HG03354 (cell line): ENCODE measurements at regions not wholly inside any gene's neighbourhood (a gene's known extent, or its start where the extent isn't known, plus 50 kb on each side); places are given as distances from the start of the nearest gene placed in this dataset.

Source experiments
- ATAC-seq: cut with Tn5 transposase; IDR thresholded peaks from one replicate; pipeline ENCODE4 v1.9.1; 2021; ENCODE audit warnings: mild to moderate bottlenecking; ENCODE audit not compliant: unreplicated experiment, poor library complexity, severe bottlenecking

DNA sequence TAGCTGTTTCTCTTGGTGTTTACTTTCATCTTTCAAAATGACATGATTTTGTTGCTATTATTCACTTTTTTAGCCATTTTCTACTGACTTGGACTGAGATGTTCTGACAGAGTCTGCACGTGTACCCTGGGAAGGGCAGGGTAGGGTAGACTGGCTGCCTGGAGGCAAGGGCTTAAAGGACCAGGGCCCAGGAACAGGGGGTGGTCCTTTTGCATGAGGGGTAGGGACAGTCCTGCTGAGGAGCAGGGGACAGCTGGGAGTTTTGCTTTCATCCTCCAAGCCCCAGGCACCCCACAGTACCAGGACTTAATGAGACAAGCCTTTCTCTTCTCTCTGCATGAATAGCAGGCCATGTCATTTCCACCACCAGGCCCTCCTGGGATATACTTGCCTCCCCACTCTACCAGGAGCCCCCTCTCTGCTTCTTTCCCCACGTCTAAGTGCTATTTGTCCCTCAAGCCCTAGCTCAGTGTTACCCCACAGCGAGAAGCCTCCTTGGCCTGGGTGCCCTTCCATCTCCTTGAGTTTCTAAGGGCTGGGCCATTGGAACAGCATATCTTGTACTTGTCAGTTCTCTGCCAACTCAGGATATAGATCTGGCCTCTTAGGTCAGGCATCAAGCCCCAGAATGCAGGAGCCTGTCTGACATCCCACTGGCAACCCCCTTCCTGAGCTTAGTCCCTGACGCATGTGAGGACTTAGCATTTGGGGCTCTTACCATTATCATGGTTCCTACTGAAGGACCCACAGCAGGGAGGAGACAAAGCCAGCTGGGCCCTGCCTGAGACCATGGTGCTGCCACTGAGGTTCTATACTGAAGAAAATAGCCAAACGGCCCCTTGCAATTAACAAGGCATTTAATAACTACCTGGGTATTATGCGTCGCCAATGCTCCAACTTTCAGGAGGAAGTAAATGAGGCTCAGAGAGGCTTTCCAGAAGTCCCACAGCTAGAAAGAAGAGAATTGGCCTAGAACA, 78.4 kb upstream of the UNC5B start:
- no peak for ATAC-seq

DNA sequence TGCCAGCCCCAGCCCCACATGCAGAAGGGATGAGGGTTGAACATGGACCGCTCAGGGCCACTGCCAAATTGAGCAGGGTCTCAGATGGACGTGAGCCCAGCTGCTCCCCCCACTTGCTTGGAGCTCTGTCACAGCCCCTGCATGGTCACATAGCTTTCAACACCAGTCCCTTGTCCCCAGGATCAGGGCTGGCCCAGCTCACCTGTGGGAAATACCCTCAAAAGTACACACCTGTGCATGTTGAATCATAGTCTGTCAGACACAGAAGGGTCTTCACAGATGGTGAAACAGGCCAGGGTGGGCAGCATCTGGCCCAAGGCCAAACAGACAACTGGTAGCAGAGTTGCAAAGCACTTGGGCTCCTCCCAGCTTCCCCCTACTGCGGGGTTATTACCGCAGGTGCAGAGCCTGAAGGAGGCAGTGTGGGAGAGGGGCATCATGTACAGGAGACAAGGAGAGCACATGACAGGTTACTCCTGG, 77.6 kb upstream of the UNC5B start:
- no peak for ATAC-seq

DNA sequence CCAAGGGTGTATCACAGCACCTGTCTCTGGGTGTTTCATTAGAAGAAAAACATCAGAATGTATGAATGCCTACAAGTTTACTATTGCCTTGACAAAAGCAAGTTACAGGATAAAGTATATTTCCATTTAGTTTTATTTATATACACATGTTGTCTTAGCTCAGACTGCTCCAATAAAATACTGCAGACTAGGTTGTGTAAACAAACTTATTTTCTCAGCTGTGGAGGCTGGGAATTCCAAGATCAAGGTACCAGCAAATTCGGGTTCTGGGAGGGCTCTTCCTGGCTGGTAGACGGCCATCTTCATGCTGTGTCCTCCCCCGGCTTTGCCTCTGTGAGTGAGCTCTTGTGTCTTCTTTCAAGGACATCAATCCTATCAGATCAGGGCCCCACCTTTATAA, 77.1 kb upstream of the UNC5B start:
- ATAC-seq: no peak

DNA sequence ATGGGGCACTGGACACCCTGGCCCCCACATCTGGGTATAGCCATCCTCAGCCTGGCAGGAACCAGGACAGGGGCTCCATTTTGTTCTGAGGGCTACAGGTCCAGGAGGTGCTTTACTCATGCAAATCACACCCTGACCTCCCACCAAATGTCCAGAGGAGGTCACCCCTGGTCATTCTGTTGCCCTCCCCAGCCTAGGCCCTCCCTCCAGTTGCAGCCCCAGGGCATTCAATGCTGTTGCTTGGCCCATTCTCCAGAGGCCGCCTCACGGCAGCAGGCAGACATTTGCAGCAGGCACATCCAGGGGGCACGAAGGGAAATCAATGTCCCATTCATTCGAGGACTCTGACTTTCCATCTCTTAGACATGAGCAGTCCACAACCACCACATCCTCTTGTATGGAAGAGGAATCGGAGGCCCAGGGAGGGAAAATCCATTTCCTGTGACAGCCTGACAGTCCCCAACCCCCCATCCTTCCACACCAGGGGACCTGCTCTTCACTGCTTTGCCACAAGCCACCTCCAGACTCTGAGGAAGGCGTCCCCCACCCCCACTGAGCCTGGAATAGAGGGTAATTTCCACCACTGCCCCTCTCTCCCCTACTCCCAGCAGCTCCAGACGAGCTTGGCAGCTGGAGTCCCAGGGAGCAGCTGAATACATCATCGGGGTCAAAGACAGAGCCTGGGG, 76.2 kb upstream of the UNC5B start:
- no peak for ATAC-seq

DNA sequence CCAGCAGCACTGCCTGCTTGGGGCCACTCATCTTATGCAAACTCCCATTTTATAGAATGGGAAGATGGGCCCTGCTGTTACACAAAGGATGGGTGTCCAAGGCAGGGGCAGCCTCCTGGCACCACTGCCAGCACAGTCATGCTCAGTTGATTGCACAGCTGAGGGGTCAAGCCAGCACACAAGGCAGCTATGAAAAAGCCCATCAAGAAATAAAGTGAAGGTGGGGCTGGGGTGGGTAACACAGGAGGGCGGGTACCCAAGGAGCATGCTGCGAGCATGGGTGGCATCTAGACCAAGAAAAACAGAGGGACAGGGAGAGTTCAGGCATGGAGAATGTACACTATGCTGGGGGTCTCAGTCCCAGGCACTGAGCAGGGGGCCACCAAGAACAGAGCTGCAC, 74.7 kb upstream of the UNC5B start:
- no peak for ATAC-seq

DNA sequence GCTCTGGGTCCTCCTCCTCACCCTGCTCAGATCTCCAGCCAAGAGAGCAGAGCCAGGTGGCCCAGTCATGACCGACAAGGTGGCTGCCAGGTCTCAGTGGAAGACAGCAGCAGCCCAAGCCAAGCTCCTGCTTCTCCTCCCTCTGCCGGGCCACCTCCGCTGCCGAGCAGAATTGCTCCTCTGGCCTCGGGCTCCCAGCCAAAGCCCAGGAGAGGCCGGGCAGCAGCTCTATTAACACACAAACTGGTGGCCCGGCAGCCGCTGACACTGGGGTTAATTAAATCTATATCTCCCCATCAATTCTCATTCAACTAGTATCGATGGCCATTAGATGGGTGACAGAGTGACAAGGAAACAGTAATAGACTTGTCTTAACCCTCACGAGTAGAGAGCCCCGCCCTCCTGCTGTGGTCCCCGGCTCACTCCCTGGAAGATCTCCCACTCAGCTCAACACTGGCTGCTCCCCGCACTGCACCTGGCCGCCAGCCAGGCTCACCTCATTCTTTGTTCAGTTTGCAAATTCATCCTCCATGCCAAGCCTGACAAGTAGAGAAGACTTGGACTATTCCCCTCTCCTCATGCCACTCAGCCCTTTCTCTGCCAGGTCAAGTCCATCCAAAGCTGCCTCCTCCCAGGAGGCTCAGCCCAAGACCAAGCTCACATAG, 74.1 kb upstream of the UNC5B start:
- ATAC-seq: no peak

DNA sequence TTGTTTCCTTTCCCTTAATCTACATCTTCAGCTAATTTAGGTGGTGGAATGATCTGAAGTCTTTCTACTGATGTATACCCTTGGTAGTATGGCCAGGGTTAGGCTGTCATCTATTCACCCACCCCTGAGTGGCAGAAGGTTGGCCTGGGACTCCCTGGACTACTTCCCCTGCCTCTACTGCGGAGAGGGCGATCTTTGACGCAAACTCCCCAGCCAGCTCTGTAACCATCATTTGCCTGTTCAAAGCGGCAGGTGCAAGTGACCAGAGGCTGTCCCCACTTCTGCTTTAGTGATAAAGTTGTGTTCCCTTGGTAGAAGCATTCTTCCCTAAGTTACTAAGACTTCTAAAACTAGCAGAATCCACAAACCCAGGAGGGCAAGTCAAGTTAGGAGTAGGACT, 70.8 kb upstream of the UNC5B start:
- no peak for ATAC-seq

DNA sequence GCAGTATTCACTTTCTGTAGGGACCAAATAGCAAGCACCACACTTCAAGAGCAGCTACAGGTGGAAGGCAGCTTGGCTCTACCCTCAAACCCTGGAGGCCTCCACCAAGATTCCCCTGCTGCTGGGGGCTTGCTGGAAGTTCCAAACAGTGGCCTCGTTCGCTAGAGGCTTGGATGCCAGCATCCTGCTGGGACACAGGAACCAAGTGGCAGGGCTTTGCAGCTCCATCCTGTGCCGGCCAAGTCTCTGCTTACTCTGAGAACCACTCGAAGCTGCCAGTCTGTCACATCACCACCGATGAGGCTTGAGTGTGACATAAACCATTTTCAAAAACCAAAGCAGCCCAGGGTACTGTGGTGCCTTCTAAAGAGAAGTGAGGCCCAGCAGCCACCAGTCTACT, 69.2 kb upstream of the UNC5B start:
- ATAC-seq: no peak

DNA sequence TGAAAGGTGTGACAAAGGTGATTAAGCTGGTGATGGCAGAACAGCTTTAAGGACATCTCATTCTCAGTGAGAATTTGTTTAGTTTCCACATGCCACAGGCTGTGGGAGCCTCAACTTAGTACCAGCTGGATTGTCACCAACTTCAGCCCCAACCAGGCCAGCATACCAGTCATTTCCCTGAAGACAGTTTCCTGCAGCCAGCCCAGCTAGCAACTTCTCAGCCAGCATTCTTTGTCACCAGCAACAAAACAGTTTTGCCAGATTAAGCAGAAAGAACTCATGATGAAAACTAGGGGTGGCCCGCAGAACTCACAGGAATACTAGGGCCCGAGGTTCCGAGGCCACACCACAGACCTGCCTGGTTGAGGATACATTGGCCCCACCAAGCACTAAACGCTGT, 68.8 kb upstream of the UNC5B start:
- no peak for ATAC-seq

DNA sequence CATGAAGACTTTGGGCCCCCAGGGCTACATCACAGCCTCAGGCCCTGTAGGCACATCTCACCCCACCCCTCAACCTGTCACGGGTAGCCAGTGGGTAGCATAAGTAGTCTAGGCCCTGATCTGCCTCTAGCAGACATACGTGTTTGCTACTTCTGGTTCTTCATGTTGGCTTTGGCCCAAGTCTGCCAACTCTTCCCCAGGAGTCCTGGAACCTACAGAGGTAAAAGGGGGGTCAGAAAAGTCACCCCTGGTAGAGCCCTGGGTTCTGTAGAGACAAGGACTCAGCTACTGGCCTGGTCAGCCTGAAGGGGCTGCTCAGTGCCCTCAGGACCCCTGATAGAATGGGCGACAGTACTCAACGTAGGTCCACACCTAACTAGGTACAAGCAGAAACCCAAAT, 67.5 kb upstream of the UNC5B start:
- no peak for ATAC-seq

DNA sequence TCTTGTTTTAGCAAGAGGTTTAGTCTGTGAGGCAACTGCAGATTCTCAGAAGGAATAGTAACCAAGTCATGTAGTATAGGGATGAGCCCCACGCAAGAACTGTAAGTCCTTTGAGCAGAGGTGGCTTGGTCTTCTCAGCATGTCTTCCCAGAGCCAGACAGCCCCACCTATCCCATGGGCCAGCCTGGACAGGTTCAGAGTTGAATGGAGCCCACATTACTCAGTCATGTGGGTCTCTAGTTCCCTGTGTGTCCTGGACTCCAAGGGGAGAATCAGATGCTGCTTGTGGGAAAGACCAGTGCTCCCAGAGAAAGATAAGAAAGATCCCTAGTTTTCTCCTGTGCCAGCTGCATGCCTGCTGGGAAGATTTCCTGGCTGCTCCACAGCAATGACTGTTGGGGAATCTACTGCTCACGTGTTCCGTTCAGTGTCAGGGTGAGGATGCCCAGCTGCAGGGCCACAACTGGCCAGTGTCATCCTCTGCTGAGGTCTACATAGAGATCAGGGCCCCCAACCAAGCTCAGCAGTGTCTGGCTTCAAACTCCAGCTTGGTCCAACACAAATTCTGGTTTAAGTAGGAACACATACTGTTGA, 66.9 kb upstream of the UNC5B start:
- no peak for ATAC-seq

DNA sequence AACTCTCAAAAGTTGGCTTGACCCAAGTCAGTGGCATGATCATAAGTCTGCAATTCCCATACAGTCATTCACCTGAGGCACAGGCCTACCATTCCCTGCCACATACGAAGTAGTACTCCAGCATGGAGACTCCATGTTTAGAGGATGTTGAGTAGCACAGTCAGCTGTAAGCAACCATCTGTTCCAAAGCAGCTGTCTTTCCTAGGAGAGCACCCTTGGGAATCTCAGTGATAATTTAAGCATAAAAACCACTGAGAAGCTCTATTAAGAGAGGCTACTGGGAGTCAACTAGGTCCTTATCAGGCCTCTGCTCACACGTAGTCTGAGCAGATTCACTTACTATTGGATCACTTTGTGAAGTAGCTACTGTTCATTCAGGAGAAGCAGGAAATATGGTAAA, 61.6 kb upstream of the UNC5B start:
- no peak for ATAC-seq

DNA sequence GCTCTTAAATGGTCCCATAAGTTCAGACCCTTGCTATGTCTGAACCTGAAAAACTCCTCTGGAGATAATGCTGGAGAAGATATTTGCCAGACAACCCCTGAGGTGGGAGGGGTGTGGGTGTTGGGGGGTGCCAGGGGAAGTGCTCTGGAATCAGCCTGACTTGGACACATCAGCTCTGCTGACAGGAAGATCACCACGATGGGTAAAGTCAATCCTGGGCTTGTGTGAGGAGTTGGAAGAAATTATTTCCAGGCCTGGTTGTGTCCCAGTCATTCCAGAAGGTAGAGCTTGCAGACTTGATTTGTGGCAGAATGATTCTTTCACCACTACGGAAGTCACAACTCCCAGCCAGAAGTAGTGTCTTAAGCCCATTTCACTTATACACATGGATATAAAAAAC, 60.3 kb upstream of the UNC5B start:
- no peak for ATAC-seq

DNA sequence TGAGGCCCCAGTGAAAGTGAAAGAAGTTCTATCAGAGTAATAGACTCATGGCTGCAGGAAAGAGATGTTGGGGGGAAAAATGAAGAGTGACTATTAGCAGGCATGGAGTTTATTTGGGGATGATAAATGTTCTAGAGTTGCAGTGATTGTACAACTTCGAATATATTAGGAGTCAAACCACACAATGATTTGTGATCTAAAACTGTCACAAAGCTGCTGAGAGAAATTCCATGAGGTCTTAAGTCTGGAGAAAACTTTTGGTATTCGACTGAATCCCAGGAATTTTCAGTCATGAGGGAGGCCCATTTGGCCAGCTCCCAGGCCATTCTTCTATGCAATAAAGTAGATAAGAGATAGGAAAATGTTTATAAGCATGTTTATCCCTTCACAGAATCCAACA, 55.9 kb upstream of the UNC5B start:
- ATAC-seq: no peak

DNA sequence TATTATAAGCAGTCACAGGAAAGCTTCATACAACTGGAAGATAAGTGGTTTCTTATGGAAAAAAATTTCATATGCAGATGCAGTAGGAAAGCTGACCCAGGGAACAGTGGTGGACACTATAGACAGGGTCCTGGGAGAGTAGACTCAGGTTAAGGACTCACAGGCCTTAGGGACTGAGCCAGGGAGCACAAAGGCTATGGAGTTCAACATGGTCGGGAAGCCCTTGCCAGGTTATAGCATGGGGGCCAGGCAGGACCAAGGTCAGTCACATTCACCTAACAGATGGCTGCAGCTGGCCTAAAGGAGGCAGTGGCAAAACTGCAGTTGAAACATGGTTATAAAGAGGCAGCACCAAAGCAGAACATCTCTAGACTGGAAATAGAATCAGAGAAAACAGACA, 54.9 kb upstream of the UNC5B start:
- no peak for ATAC-seq

DNA sequence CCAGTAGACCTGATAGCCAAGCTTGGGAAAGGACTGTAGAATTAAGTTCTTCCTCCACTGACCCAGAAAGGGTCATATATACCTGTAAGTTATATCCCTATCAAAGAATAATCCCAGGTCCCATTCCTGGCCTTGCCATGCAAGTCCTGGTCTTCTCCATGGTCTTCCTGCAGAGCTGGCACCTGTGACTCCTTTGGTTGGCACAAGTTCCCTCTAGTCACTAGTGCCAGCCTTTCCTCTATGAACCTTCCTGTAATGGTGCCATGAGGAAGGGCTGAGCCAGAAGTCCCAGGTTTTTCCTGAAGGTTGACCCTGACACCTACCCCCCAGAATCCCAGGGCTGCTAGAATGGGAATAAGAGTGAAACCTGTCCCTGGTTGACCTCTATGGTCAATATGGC, 54.1 kb upstream of the UNC5B start:
- no peak for ATAC-seq

DNA sequence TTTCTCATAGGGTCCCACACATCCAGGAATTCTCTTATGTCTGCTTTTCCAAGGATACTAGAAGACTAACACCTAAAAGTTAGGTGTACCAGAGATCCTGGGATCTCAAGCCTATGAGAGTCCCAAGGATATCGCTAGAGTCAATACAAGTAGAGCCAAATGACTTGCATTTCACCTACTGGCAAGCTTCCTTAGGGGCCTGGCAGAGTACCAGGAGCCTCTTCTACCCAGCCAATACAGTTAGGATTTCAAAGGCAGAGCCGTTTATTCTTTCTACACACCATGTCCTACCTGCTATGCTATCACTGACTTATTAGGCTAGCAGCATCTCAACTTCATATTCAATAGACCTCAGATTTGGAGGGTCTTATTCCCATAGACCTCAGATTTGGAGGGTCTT, 53.5 kb upstream of the UNC5B start:
- no peak for ATAC-seq

DNA sequence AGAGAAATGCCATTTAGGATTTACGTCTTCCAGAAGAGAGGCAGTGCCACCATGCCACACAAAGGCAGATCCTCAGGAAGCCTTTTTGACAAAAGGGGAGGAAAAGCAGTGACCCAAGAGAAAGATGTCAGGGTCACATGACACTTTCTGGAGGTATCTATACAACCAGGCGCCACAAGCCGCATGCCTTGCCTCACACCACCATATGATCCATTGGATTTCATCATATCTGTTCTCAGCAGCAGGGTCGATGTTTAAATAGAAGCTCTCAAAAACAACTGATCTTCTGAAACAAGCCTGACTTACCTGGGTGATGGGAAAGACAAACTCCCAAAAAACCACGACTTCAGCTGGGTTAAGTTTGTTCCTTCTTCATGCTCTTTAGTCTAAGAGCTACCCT, 52.5 kb upstream of the UNC5B start:
- no peak for ATAC-seq

DNA sequence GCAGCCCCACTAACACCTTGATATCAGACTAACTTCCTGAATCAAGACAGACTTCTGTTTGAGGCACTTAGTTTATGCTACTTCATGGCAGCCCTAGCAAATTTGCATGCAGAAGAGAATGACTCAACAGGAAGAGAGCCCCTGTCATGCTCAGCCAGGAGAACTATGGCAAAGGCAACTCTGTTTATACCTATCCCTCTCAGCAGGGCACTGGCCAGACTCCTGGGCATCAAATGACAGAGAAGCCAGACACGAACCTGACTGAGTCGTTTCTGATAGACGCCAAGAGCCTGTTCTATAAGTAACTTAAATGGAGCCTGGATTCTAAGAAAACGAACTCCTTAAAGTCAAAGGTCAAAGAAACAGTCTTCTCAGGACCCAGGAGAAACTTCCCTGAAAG, 50.9 kb upstream of the UNC5B start:
- ATAC-seq: no peak
